ENCODE measurements at regions not wholly inside any gene's neighbourhood (a gene's known extent, or its start where the extent isn't known, plus 50 kb on each side); places are given as distances from the start of the nearest gene placed in this dataset.

- TF ChIP-seq, protein P1, sequence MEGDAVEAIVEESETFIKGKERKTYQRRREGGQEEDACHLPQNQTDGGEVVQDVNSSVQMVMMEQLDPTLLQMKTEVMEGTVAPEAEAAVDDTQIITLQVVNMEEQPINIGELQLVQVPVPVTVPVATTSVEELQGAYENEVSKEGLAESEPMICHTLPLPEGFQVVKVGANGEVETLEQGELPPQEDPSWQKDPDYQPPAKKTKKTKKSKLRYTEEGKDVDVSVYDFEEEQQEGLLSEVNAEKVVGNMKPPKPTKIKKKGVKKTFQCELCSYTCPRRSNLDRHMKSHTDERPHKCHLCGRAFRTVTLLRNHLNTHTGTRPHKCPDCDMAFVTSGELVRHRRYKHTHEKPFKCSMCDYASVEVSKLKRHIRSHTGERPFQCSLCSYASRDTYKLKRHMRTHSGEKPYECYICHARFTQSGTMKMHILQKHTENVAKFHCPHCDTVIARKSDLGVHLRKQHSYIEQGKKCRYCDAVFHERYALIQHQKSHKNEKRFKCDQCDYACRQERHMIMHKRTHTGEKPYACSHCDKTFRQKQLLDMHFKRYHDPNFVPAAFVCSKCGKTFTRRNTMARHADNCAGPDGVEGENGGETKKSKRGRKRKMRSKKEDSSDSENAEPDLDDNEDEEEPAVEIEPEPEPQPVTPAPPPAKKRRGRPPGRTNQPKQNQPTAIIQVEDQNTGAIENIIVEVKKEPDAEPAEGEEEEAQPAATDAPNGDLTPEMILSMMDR (IDR thresholded peaks at IDR 0.05) = no peak
- TF ChIP-seq REST (IDR thresholded peaks at IDR 0.05; ENCODE audit: insufficient read depth in 1 of 2, low read depth in 2 of 2, low read length in 1 of 2) (no peak), TCF7L2 (IDR thresholded peaks at IDR 0.05; ENCODE audit: low read depth, low read length) (no peak), POLR2AphosphoS5 (IDR thresholded peaks at IDR 0.05; ENCODE audit: low read depth, low read length) (no peak)
These were observed 219.0 kb downstream of the KCNJ2 start for GRCh38 chr17:70388326-70388725.

Measured in Panc1 (cell line).